HFFc6 (cell line): ENCODE measurements at regions not wholly inside any gene's neighbourhood (a gene's known extent, or its start where the extent isn't known, plus 50 kb on each side); places are given as distances from the start of the nearest gene placed in this dataset.

Source experiments
- DNase-seq: peaks from one replicate; pipeline ENCODE4 v3.0.0-alpha.2; 2018
- H3K27ac Mint-ChIP-seq: 2 replicates; pipeline ENCODE4 v1.8.0; 2020; ENCODE audit warnings: mild to moderate bottlenecking, mixed read lengths
- H3K27me3 Mint-ChIP-seq: 2 replicates; pipeline ENCODE4 v1.8.0; 2021; ENCODE audit warnings: mild to moderate bottlenecking, moderate library complexity, mixed read lengths; ENCODE audit not compliant: insufficient read depth
- H3K36me3 Mint-ChIP-seq: 2 replicates; pipeline ENCODE4 v1.8.0; 2021; ENCODE audit warnings: low read depth, mixed read lengths
- H3K4me1 Mint-ChIP-seq: 2 replicates; pipeline ENCODE4 v1.8.0; 2020; ENCODE audit warnings: low read depth, mixed read lengths
- H3K4me3 Mint-ChIP-seq: 2 replicates; pipeline ENCODE4 v1.8.0; 2020; ENCODE audit warnings: mild to moderate bottlenecking, moderate library complexity, mixed read lengths
- H3K9me3 Mint-ChIP-seq: 2 replicates; pipeline ENCODE4 v1.8.0; 2020; ENCODE audit warnings: mild to moderate bottlenecking, mixed read lengths
- TF ChIP-seq, protein P1 (sequence below): fragments of 200-600 bp; sonication (generic); IDR thresholded peaks from 2 replicates; pipeline ENCODE4 v1.5.0; 2021; ENCODE audit warnings: antibody characterized with exemption, mild to moderate bottlenecking

DNA sequence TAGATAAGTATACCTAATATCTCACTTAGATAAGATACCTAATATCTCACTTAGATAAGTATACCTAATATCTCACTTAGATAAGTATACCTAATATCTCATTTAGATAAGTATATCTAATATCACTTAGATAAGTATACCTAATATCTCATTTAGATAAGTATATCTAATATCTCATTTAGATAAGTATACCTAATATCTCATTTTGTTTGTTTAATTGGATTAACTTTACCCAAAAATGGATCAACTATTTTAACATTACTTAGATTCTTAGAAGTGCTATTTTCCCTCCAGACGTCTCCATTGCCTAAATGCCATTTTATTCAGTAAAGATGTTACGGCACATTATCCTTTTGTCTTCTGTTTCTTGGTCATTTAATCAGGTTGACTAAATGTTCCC is 346.4 kb downstream of the CHRM3 start:
- H3K27me3 Mint-ChIP-seq, result no peaks in the 10 kb centered on the region
- TF ChIP-seq, protein P1, sequence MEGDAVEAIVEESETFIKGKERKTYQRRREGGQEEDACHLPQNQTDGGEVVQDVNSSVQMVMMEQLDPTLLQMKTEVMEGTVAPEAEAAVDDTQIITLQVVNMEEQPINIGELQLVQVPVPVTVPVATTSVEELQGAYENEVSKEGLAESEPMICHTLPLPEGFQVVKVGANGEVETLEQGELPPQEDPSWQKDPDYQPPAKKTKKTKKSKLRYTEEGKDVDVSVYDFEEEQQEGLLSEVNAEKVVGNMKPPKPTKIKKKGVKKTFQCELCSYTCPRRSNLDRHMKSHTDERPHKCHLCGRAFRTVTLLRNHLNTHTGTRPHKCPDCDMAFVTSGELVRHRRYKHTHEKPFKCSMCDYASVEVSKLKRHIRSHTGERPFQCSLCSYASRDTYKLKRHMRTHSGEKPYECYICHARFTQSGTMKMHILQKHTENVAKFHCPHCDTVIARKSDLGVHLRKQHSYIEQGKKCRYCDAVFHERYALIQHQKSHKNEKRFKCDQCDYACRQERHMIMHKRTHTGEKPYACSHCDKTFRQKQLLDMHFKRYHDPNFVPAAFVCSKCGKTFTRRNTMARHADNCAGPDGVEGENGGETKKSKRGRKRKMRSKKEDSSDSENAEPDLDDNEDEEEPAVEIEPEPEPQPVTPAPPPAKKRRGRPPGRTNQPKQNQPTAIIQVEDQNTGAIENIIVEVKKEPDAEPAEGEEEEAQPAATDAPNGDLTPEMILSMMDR, result no peak
- H3K4me3 Mint-ChIP-seq, result no peak overlapping the region

DNA sequence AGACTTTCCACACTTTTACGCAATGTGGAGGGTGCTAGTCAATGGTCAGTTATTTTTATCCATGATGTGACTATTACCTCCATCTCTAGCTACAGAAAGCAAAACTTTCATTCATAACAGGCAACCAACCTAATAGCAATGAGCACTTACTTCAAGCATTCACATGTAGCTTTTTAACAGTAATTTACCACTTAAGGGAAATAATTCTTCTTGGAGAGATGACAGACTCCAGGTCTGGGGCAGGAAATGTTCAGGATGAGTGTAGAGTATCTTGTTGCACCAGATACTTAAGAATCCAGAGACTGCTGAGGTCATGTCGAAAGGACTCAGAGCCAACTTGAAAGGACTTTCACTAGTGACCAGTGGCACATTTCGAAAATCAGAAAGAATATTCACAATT is 347.6 kb downstream of the CHRM3 start:
- no peak overlapping the region for H3K27ac Mint-ChIP-seq
- DNase-seq, result peak; percentile 57
- peaks cover 8% of the 10 kb centered on the region; the same call in 1 of the 2 replicates for H3K4me1 Mint-ChIP-seq
- H3K36me3 Mint-ChIP-seq, result no peaks in the 10 kb centered on the region
- H3K9me3 Mint-ChIP-seq, result no peaks in the 10 kb centered on the region; the same call in 1 of the 2 replicates
- TF ChIP-seq, protein P1, result no peak
- H3K27me3 Mint-ChIP-seq, result no peaks in the 10 kb centered on the region
- no peak overlapping the region; the same call in 1 of the 2 replicates for H3K4me3 Mint-ChIP-seq

More for the DNA sequence above, 346.4 kb downstream of the CHRM3 start:
- Mint-ChIP-seq H3K36me3 (no peaks in the 10 kb centered on the region), H3K27ac (no peak overlapping the region), H3K4me1 (peaks cover 8% of the 10 kb centered on the region; the same call in 1 of the 2 replicates), H3K9me3 (no peaks in the 10 kb centered on the region; the same call in 1 of the 2 replicates)
- DNase-seq, result no peak

DNA sequence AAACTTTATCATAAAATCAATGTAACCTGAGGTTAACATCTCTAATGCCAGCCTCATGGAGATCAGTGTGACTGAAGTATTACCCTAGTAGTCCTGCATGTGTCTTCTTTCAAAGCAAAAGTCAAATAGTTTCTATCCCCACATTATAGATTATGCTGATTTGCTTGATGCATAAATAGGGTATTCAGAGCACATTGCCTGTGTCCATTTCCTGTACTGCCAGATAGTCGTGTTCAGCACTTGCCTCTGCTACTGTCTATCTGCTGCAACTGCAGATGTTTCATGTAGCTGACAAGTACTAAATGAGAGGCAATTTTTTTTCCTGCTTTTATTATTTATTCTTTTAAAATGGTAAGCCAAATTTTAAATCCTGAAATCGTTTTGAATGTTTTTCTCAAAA is 348.7 kb downstream of the CHRM3 start:
- H3K27ac Mint-ChIP-seq, result no peak overlapping the region; the same call in 1 of the 2 replicates
- H3K4me3 Mint-ChIP-seq, result no peak overlapping the region
- no peaks in the 10 kb centered on the region; the same call in 1 of the 2 replicates for H3K9me3 Mint-ChIP-seq
- DNase-seq, result no peak
- no peaks in the 10 kb centered on the region for H3K36me3 Mint-ChIP-seq
- TF ChIP-seq, protein P1, result no peak
- H3K27me3 Mint-ChIP-seq, result no peaks in the 10 kb centered on the region
- H3K4me1 Mint-ChIP-seq, result peaks cover 8% of the 10 kb centered on the region; the same call in 1 of the 2 replicates

DNA sequence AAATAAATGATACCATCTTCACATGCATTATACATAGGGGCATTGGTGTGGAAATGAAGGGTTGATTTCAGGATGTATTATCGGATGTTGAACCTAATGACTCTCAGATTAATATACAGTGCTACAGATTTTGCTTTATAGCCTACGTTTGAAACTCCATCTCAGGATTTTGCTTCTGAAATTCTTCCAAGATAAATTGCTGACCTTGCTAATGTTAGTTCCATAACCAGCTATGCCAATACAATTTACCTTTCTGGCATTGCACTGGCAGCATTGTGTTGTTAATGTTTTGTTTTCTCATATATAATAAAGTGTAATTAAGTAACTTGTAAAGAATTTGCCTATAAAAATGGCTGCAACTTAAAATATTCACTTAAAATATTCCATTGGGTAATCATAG is 350.1 kb downstream of the CHRM3 start:
- Mint-ChIP-seq H3K4me3 (no peak overlapping the region), H3K9me3 (no peaks in the 10 kb centered on the region; the same call in 1 of the 2 replicates), H3K36me3 (no peaks in the 10 kb centered on the region), H3K4me1 (peaks cover 8% of the 10 kb centered on the region; the same call in 1 of the 2 replicates), H3K27ac (no peak overlapping the region), H3K27me3 (no peaks in the 10 kb centered on the region)
- TF ChIP-seq, protein P1, result no peak
- DNase-seq, result no peak

DNA sequence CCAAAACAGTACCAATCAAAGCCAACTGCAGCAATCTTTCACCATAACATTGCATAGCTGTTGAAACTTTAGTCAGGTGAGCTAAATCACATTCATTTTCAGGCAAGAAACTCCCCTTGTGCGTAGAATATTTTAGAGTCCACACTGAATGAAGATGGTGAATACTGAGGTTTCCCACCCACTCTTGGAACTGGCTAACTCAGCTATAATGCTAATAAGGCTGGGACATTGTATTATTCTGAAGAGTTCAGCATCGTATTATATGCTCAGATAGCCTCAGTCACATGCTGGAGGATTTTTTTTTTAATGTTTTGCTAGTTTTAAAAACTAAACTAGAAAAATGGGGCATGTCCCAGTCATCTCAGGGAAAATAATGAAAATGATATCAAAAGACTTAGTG is 352.3 kb upstream of the FMN2 start:
- H3K9me3 Mint-ChIP-seq, result no peaks in the 10 kb centered on the region; the same call in 1 of the 2 replicates
- H3K27me3 Mint-ChIP-seq, result no peaks in the 10 kb centered on the region
- no peaks in the 10 kb centered on the region for H3K36me3 Mint-ChIP-seq
- H3K4me1 Mint-ChIP-seq, result peaks cover 8% of the 10 kb centered on the region; the same call in 1 of the 2 replicates
- DNase-seq, result no peak
- TF ChIP-seq, protein P1, result no peak
- no peak overlapping the region for H3K27ac Mint-ChIP-seq
- H3K4me3 Mint-ChIP-seq, result no peak overlapping the region
